Stimulated activated memory B cell treated with anti-CD40 and anti-IgM and Interleukin-4, amounts not matched to agents 10 μg/mL and 1 μg/mL and 100 μg/mL, for 72 hours (primary cell): ENCODE measurements at regions not wholly inside any gene's neighbourhood (a gene's known extent, or its start where the extent isn't known, plus 50 kb on each side); places are given as distances from the start of the nearest gene placed in this dataset.

ENCODE experiments used
- ATAC-seq: fragments of 150-1000 bp; cut with Tn5 transposase; 2 replicates; pipeline ENCODE4 v1.10.0; 2021
- H3K27ac Mint-ChIP-seq: one replicate; pipeline ENCODE4 v1.8.0; 2022; ENCODE audit warnings: mild to moderate bottlenecking, mixed read lengths
- H3K27me3 Mint-ChIP-seq: one replicate; pipeline ENCODE4 v1.8.0; 2022; ENCODE audit warnings: mixed read lengths
- H3K36me3 Mint-ChIP-seq: one replicate; pipeline ENCODE4 v1.8.0; 2022; ENCODE audit warnings: mixed read lengths
- H3K4me1 Mint-ChIP-seq: one replicate; pipeline ENCODE4 v1.8.0; 2022; ENCODE audit warnings: mixed read lengths
- H3K4me3 Mint-ChIP-seq: one replicate; pipeline ENCODE4 v1.8.0; 2022; ENCODE audit warnings: mild to moderate bottlenecking, moderate library complexity, mixed read lengths
- H3K9me3 Mint-ChIP-seq: one replicate; pipeline ENCODE4 v1.8.0; 2022; ENCODE audit warnings: mixed read lengths

GRCh38 chr13:59493436-59493965, 670.2 kb downstream of the DIAPH3 start:
- H3K27ac Mint-ChIP-seq, result no peak overlapping the region
- H3K36me3 Mint-ChIP-seq, result no peaks in the 10 kb centered on the region
- no peak for ATAC-seq
- H3K27me3 Mint-ChIP-seq, result no peaks in the 10 kb centered on the region
- H3K4me1 Mint-ChIP-seq, result no peaks in the 10 kb centered on the region
- H3K9me3 Mint-ChIP-seq, result no peaks in the 10 kb centered on the region
- H3K4me3 Mint-ChIP-seq, result no peak overlapping the region

DNA sequence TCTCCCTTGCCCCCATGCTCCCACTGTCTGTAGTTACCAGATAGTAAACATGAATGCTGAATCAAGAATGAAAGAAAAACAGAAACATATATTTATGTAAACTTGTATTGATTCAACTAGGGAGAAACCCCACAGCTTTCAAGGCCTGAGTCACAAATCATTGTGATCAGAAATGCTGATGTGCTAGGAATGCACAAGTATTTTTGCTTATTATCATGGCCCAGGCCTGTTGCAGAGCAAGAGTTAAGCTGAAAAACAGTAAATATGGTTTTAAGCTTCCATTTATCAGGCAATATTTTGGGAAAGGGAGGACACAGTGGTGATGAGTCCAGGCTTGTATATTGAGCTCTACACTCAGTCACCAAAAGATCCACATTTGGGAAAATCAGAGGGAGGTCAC, 669.6 kb downstream of the DIAPH3 start:
- no peaks in the 10 kb centered on the region for H3K4me1 Mint-ChIP-seq
- no peak overlapping the region for H3K27ac Mint-ChIP-seq
- no peaks in the 10 kb centered on the region for H3K9me3 Mint-ChIP-seq
- H3K4me3 Mint-ChIP-seq, result no peak overlapping the region
- no peaks in the 10 kb centered on the region for H3K36me3 Mint-ChIP-seq
- no peaks in the 10 kb centered on the region for H3K27me3 Mint-ChIP-seq
- no peak for ATAC-seq

DNA sequence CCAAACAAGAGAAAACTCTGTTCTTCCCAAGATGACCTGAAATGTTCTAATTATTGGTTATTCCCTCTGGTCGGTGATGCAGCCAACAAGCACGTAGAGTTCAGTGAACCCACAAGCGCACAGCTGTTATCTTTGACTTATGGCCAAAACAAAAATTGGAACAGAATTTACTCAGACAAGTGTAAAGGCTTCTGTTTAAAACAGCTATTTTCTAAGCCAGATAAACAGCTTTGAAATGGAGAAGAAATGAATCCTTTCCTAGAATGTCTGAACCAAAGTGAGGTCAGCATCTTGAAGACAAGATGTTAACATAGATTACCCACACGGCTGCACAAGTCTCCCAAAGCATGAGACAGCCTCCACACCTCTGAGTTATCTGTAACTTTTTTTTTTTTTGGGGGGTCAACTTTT, 669.2 kb downstream of the DIAPH3 start:
- Mint-ChIP-seq H3K27ac (no peak overlapping the region), H3K27me3 (no peaks in the 10 kb centered on the region), H3K4me3 (no peak overlapping the region), H3K9me3 (peaks cover 1% of the 10 kb centered on the region), H3K4me1 (no peaks in the 10 kb centered on the region), H3K36me3 (no peaks in the 10 kb centered on the region)
- no peak for ATAC-seq

- Mint-ChIP-seq H3K4me1 (no peaks in the 10 kb centered on the region), H3K4me3 (no peak overlapping the region), H3K36me3 (no peaks in the 10 kb centered on the region), H3K9me3 (peaks cover 4% of the 10 kb centered on the region), H3K27ac (no peak overlapping the region), H3K27me3 (no peaks in the 10 kb centered on the region)
- no peak for ATAC-seq
These were observed 668.4 kb downstream of the DIAPH3 start for GRCh38 chr13:59495299-59495698.

GRCh38 chr13:59495936-59496512, 667.7 kb downstream of the DIAPH3 start:
- Mint-ChIP-seq H3K36me3 (no peaks in the 10 kb centered on the region), H3K27ac (no peak overlapping the region), H3K9me3 (peaks cover 4% of the 10 kb centered on the region), H3K4me3 (no peak overlapping the region), H3K4me1 (no peaks in the 10 kb centered on the region), H3K27me3 (no peaks in the 10 kb centered on the region)
- no peak for ATAC-seq

GRCh38 chr13:59497621-59498247, 666.0 kb downstream of the DIAPH3 start:
- no peak for ATAC-seq
- peaks cover 4% of the 10 kb centered on the region for H3K9me3 Mint-ChIP-seq
- H3K36me3 Mint-ChIP-seq, result no peaks in the 10 kb centered on the region
- H3K4me3 Mint-ChIP-seq, result no peak overlapping the region
- no peaks in the 10 kb centered on the region for H3K27me3 Mint-ChIP-seq
- no peaks in the 10 kb centered on the region for H3K4me1 Mint-ChIP-seq
- H3K27ac Mint-ChIP-seq, result no peak overlapping the region

- H3K27ac Mint-ChIP-seq, result no peak overlapping the region
These were observed 662.7 kb downstream of the DIAPH3 start for GRCh38 chr13:59501004-59501403.

GRCh38 chr13:59504407-59504806, 659.3 kb downstream of the DIAPH3 start:
- no peak overlapping the region for H3K27ac Mint-ChIP-seq
- no peaks in the 10 kb centered on the region for H3K4me1 Mint-ChIP-seq
- no peaks in the 10 kb centered on the region for H3K27me3 Mint-ChIP-seq
- no peaks in the 10 kb centered on the region for H3K36me3 Mint-ChIP-seq
- ATAC-seq, result no peak
- peaks cover 4% of the 10 kb centered on the region for H3K9me3 Mint-ChIP-seq
- no peak overlapping the region for H3K4me3 Mint-ChIP-seq

More at GRCh38 chr13:59501004-59501403, 662.7 kb downstream of the DIAPH3 start:
- ATAC-seq, result no peak
- Mint-ChIP-seq H3K4me1 (no peaks in the 10 kb centered on the region), H3K36me3 (no peaks in the 10 kb centered on the region), H3K27me3 (no peaks in the 10 kb centered on the region), H3K9me3 (peaks cover 4% of the 10 kb centered on the region), H3K4me3 (no peak overlapping the region)

DNA sequence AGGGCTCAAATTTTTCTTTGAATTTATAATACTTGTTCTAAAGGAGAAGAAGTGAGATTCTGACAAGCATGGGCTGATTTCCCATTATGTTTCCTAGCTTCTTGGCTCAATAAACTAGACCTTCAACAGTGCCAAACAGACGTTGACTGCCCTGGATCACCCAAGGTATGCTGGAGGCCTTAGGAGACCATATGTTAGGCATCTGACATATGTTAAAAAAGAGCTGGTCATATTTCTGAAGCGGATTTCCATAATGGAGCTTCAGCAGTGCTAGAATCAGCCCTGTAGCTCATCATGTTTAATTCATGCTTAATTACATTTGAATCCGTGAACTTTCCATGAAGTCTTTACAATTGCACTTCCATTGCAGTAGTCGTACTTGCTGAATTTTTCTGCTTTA, 653.3 kb downstream of the DIAPH3 start:
- Mint-ChIP-seq H3K9me3 (no peaks in the 10 kb centered on the region), H3K4me3 (no peak overlapping the region), H3K27ac (no peak overlapping the region), H3K4me1 (no peaks in the 10 kb centered on the region), H3K27me3 (no peaks in the 10 kb centered on the region), H3K36me3 (no peaks in the 10 kb centered on the region)
- ATAC-seq, result no peak

- no peaks in the 10 kb centered on the region for H3K27me3 Mint-ChIP-seq
- no peak overlapping the region for H3K27ac Mint-ChIP-seq
- H3K9me3 Mint-ChIP-seq, result no peaks in the 10 kb centered on the region
- no peak overlapping the region for H3K4me3 Mint-ChIP-seq
- no peaks in the 10 kb centered on the region for H3K36me3 Mint-ChIP-seq
- H3K4me1 Mint-ChIP-seq, result no peaks in the 10 kb centered on the region
- ATAC-seq, result no peak
These were observed 650.0 kb downstream of the DIAPH3 start for GRCh38 chr13:59513686-59514085.

GRCh38 chr13:59514316-59514715, 649.4 kb downstream of the DIAPH3 start:
- peak; percentile 20 for ATAC-seq
- Mint-ChIP-seq H3K9me3 (no peaks in the 10 kb centered on the region), H3K27me3 (no peaks in the 10 kb centered on the region), H3K27ac (no peak overlapping the region), H3K4me1 (no peaks in the 10 kb centered on the region), H3K4me3 (no peak overlapping the region), H3K36me3 (no peaks in the 10 kb centered on the region)

DNA sequence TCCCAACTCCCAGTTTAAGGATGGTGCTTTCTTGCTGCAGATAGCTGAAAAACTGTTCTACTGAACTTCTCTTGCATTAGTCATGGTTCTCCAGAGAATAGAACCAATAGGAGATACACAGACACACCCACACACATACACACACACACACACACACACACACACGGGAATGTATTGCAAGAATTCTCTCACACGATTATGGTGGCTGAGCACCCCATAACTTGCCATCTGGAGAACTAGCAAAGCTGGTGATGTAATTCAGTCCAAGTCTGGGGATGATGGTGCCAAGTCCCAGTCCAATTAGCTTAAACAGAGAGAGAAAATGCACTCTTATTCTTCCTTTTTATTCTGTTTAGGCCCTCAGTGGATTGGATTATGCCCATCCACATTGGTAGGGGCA, 643.9 kb downstream of the DIAPH3 start:
- peaks cover 6% of the 10 kb centered on the region for H3K9me3 Mint-ChIP-seq
- no peak overlapping the region for H3K27ac Mint-ChIP-seq
- no peaks in the 10 kb centered on the region for H3K4me1 Mint-ChIP-seq
- H3K36me3 Mint-ChIP-seq, result no peaks in the 10 kb centered on the region
- H3K27me3 Mint-ChIP-seq, result no peaks in the 10 kb centered on the region
- no peak overlapping the region for H3K4me3 Mint-ChIP-seq
- no peak for ATAC-seq

DNA sequence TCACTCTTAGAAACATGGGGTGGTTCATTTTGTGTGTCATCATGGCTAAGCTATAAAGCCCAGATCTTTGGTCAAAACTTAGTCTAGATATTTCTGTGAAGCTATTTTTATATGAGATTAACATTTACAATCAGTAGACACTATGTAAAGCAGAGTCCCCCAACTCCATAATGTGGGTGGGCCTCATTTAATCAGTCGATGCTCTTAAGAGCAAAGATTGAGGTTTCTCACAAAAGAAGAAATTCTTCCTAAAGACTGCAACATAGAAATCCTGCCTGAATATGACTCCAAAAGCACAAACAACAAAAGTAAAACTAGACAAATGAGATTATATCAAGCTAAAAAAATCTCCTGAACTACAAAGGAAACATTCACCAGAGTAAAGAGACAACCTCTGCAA, 642.2 kb downstream of the DIAPH3 start:
- no peak for ATAC-seq
- no peaks in the 10 kb centered on the region for H3K4me1 Mint-ChIP-seq
- H3K36me3 Mint-ChIP-seq, result no peaks in the 10 kb centered on the region

DNA sequence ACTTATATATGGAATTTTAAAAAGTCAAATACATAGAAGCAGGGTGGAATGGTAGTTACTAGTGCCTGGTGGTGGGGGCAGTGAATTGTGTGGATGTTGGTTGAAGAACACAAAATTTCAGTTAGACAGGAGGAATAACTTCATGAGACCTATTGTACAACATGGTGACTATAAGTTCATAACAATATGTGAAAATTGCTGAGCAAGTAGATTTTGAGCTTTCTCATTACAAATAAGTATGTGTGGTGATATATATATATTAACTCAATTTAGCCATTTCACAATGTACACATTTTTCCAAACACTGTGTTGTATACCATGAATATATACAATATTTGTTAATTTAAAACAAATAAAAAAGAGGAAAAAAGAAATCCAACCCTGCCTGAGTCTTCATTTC, 641.1 kb downstream of the DIAPH3 start:
- H3K4me1 Mint-ChIP-seq, result no peaks in the 10 kb centered on the region
- no peaks in the 10 kb centered on the region for H3K36me3 Mint-ChIP-seq
- no peak overlapping the region for H3K4me3 Mint-ChIP-seq
- H3K9me3 Mint-ChIP-seq, result peaks cover 6% of the 10 kb centered on the region
- no peak overlapping the region for H3K27ac Mint-ChIP-seq
- ATAC-seq, result no peak
- peaks cover 8% of the 10 kb centered on the region for H3K27me3 Mint-ChIP-seq

More for the DNA sequence above, 642.2 kb downstream of the DIAPH3 start:
- H3K27me3 Mint-ChIP-seq, result peaks cover 8% of the 10 kb centered on the region
- H3K4me3 Mint-ChIP-seq, result no peak overlapping the region
- peaks cover 6% of the 10 kb centered on the region for H3K9me3 Mint-ChIP-seq
- no peak overlapping the region for H3K27ac Mint-ChIP-seq

- H3K27ac Mint-ChIP-seq, result no peak overlapping the region
- H3K27me3 Mint-ChIP-seq, result peaks cover 8% of the 10 kb centered on the region
- no peak overlapping the region for H3K4me3 Mint-ChIP-seq
- peaks cover 6% of the 10 kb centered on the region for H3K9me3 Mint-ChIP-seq
- H3K4me1 Mint-ChIP-seq, result no peaks in the 10 kb centered on the region
- no peaks in the 10 kb centered on the region for H3K36me3 Mint-ChIP-seq
- ATAC-seq, result no peak
These were observed 636.2 kb downstream of the DIAPH3 start for GRCh38 chr13:59527500-59527899.

DNA sequence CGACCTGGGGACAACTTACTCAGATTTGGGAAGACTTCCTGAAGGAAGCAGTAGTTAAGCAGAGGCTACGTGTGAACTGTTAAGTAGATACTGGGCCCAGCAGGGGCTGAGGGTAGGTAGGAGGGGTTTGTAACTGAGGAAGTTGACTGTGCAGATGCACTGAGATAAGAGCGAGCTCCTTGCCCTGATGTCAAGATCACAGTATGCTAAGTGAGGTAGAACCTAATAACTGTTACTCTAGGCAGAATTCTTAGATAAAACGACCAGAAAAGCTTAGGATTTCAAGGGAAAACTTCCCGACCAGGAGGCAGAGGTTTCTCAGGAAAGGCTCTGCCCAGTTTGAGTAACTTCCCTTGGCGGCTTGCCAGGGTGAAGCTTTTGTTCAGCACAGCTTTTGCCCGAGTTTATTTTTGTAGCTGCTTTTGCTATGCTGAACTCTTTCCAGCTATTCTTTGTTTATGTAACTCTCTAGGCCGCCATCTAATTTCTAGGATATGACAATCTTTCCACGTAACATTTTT, 632.1 kb downstream of the DIAPH3 start:
- H3K27me3 Mint-ChIP-seq, result no peaks in the 10 kb centered on the region
- no peak overlapping the region for H3K4me3 Mint-ChIP-seq
- no peaks in the 10 kb centered on the region for H3K4me1 Mint-ChIP-seq
- H3K36me3 Mint-ChIP-seq, result no peaks in the 10 kb centered on the region
- no peak overlapping the region for H3K27ac Mint-ChIP-seq
- H3K9me3 Mint-ChIP-seq, result no peaks in the 10 kb centered on the region
- no peak for ATAC-seq
